ENCODE measurements at regions not wholly inside any gene's neighbourhood (a gene's known extent, or its start where the extent isn't known, plus 50 kb on each side); places are given as distances from the start of the nearest gene placed in this dataset.

GRCh38 chrX:99761731-99762130, 648.3 kb downstream of the PCDH19 start:
- TF ChIP-seq, protein P1, sequence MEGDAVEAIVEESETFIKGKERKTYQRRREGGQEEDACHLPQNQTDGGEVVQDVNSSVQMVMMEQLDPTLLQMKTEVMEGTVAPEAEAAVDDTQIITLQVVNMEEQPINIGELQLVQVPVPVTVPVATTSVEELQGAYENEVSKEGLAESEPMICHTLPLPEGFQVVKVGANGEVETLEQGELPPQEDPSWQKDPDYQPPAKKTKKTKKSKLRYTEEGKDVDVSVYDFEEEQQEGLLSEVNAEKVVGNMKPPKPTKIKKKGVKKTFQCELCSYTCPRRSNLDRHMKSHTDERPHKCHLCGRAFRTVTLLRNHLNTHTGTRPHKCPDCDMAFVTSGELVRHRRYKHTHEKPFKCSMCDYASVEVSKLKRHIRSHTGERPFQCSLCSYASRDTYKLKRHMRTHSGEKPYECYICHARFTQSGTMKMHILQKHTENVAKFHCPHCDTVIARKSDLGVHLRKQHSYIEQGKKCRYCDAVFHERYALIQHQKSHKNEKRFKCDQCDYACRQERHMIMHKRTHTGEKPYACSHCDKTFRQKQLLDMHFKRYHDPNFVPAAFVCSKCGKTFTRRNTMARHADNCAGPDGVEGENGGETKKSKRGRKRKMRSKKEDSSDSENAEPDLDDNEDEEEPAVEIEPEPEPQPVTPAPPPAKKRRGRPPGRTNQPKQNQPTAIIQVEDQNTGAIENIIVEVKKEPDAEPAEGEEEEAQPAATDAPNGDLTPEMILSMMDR (IDR thresholded peaks at IDR 0.05), result no peak

DNA sequence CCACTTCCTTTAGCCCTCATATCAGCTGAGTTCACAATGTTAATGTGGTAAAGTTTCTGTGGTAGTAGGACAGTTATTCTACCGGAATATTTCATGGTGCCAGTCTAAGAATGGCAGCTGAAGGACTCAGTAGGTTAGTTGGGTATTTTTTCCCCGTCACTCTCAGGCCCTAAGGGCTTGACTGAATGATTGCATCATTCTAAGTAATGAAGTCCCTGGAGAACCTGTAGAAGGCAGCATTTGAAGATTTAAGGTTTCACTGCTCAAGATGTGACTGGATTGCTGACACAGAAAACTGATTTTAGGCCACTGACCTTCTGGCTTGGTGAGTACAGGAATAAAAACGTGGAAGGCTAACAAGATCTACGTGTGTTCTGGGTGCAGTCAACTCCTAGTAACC, 657.3 kb downstream of the PCDH19 start:
- H3K36me3 ChIP-seq, result no peaks in the 10 kb centered on the region
- no peaks in the 10 kb centered on the region for H3K9me3 ChIP-seq
- no peak for DNase-seq
- ATAC-seq, result no peak
- no peaks in the 10 kb centered on the region for H3K27me3 ChIP-seq
- H3K27ac ChIP-seq, result no peak overlapping the region
- intact Hi-C loops (cut with DNase I), result no loop called here
- H3K4me1 ChIP-seq, result no peaks in the 10 kb centered on the region
- TF ChIP-seq, protein P1 (IDR thresholded peaks at IDR 0.05), result no peak
- H3K4me3 ChIP-seq, result no peak overlapping the region

More at GRCh38 chrX:99761731-99762130, 648.3 kb downstream of the PCDH19 start:
- Histone ChIP-seq H3K27me3 (no peaks in the 10 kb centered on the region), H3K4me3 (no peak overlapping the region), H3K4me1 (no peaks in the 10 kb centered on the region), H3K27ac (no peak overlapping the region), H3K9me3 (no peaks in the 10 kb centered on the region), H3K36me3 (no peaks in the 10 kb centered on the region)
- DNase-seq (no peak), ATAC-seq (no peak)
- intact Hi-C loops (cut with DNase I), result no loop called here

GRCh38 chrX:99750721-99751120, 659.4 kb downstream of the PCDH19 start:
- no peaks in the 10 kb centered on the region for H3K36me3 ChIP-seq
- ATAC-seq (no peak), DNase-seq (no peak)
- no peak overlapping the region for H3K4me3 ChIP-seq
- no peak overlapping the region for H3K27ac ChIP-seq
- TF ChIP-seq, protein P1 (IDR thresholded peaks at IDR 0.05), result no peak
- no peaks in the 10 kb centered on the region for H3K27me3 ChIP-seq
- no peaks in the 10 kb centered on the region for H3K9me3 ChIP-seq
- intact Hi-C loops (cut with DNase I), result no loop called here
- H3K4me1 ChIP-seq, result no peaks in the 10 kb centered on the region

- no peak overlapping the region for H3K27ac ChIP-seq
- no peak for DNase-seq
- TF ChIP-seq, protein P1 (IDR thresholded peaks at IDR 0.05), result no peak
- ATAC-seq, result no peak
- no peak overlapping the region for H3K4me3 ChIP-seq
- H3K27me3 ChIP-seq, result no peaks in the 10 kb centered on the region
- no peaks in the 10 kb centered on the region for H3K9me3 ChIP-seq
- H3K36me3 ChIP-seq, result no peaks in the 10 kb centered on the region
- intact Hi-C loops (cut with DNase I), result no loop called here
- no peaks in the 10 kb centered on the region for H3K4me1 ChIP-seq
Measured at GRCh38 chrX:99722094-99722493, 688.0 kb downstream of the PCDH19 start.

- intact Hi-C loops (cut with DNase I), result no loop called here
- TF ChIP-seq, protein P1 (IDR thresholded peaks at IDR 0.05), result no peak
- no peaks in the 10 kb centered on the region for H3K36me3 ChIP-seq
- ATAC-seq (no peak), DNase-seq (no peak)
- H3K9me3 ChIP-seq, result no peaks in the 10 kb centered on the region
- H3K27ac ChIP-seq, result no peak overlapping the region
- no peaks in the 10 kb centered on the region for H3K27me3 ChIP-seq
- no peak overlapping the region for H3K4me3 ChIP-seq
- H3K4me1 ChIP-seq, result no peaks in the 10 kb centered on the region
Measured at GRCh38 chrX:99719140-99719539, 690.9 kb downstream of the PCDH19 start.

- DNase-seq (no peak), ATAC-seq (no peak)
- intact Hi-C loops (cut with DNase I), result no loop called here
- Histone ChIP-seq H3K27ac (no peak overlapping the region), H3K4me1 (no peaks in the 10 kb centered on the region), H3K4me3 (no peak overlapping the region), H3K27me3 (no peaks in the 10 kb centered on the region), H3K36me3 (no peaks in the 10 kb centered on the region), H3K9me3 (no peaks in the 10 kb centered on the region)
- TF ChIP-seq, protein P1 (IDR thresholded peaks at IDR 0.05), result no peak
Measured at GRCh38 chrX:99717716-99718115, 692.4 kb downstream of the PCDH19 start.

Data from upper lobe of right lung (tissue), 1 donor.